K562 (cell line): ENCODE measurements at regions not wholly inside any gene's neighbourhood (a gene's known extent, or its start where the extent isn't known, plus 50 kb on each side); places are given as distances from the start of the nearest gene placed in this dataset.

ENCODE experiments used
- ATAC-seq: fragments of 200-7000 bp; cut with Tn5 transposase; 3 replicates; pipeline ENCODE4 v1.9.1; 2020; ENCODE audit warnings: moderate library complexity
- BruUV-seq: library from RNA; stranded (reverse); fragments of 400-500 nt; replicated peaks from 2 replicates; lab custom pipeline; 2021; lab: Mats Ljungman, UMichigan
- CTCF ChIA-PET: fragments of 300-600 bp; formaldehyde crosslinking; extraction: SDS; loops from one replicate; lab custom pipeline; 2021; ENCODE audit warnings: low intra/inter-chr PET ratio; lab: Yijun Ruan, JAX
- POLR2A ChIA-PET: fragments of 300-600, 350-650 bp; sonication (Branson Sonifier 250); formaldehyde crosslinking; extraction: SDS; loops from one replicate; lab custom pipeline; 2021; ENCODE audit warnings: antibody characterized with exemption, inconsistent platforms; lab: Yijun Ruan, JAX
- DNase-seq, 4 experiments: peaks; one replicate each; pipeline versions ENCODE4 v3.0.0 to v3.0.0-alpha.2; 2011 to 2018; ENCODE audit warnings: low spot score in 3 of 4, mixed read lengths in 3 of 4; ENCODE audit errors: extremely low read depth in 1 of 4
- FAIRE-seq: peaks from 2 replicates; lab custom pipeline; 2011; peaks lifted over from hg19 to GRCh38; lab: Jason Lieb, UNC
- H2AFZ ChIP-seq: 2 replicates; pipeline ENCODE4 v1.6.0; 2011; ENCODE audit warnings: low read depth, low read length, control low read depth, inconsistent platforms
- H3K27ac ChIP-seq: fragments of 200-600 bp; 3 replicates; pipeline ENCODE4 v1.8.0; 2011; ENCODE audit warnings: low read depth, mild to moderate bottlenecking, control low read depth, inconsistent platforms, low read length, moderate library complexity, mixed read lengths; ENCODE audit errors: extremely low read depth
- H3K27me3 ChIP-seq, 2 experiments: fragments of 300-600 bp in 1 of 2; 2 replicates in 1 of 2; 3 replicates in 1 of 2; pipeline versions ENCODE4 v1.6.0 to v1.8.0; 2011; ENCODE audit warnings: inconsistent platforms in 2 of 2, low read length in 2 of 2, mild to moderate bottlenecking in 1 of 2, mixed read lengths in 1 of 2, moderate library complexity in 1 of 2; ENCODE audit not compliant: control insufficient read depth in 2 of 2, insufficient read depth in 2 of 2
- H3K36me3 ChIP-seq: fragments of 300-600 bp; 3 replicates; pipeline ENCODE4 v1.8.0; 2011; ENCODE audit warnings: mild to moderate bottlenecking, low read length, inconsistent platforms; ENCODE audit not compliant: control insufficient read depth, insufficient read depth
- H3K4me1 ChIP-seq, 2 experiments: fragments of 200-600 bp in 1 of 2; replicated peaks in 1 of 2; 2 replicates in 1 of 2; 3 replicates in 1 of 2; pipeline versions ENCODE4 v1.5.1 to v1.8.0; 2011; ENCODE audit warnings: inconsistent platforms in 2 of 2, low read length in 2 of 2, mild to moderate bottlenecking in 1 of 2, mixed read lengths in 1 of 2, moderate library complexity in 1 of 2; ENCODE audit not compliant: control insufficient read depth in 2 of 2, insufficient read depth in 2 of 2
- H3K4me2 ChIP-seq: 2 replicates; pipeline ENCODE4 v1.6.1; 2011; ENCODE audit warnings: low read length, control low read depth, inconsistent platforms, mixed read lengths; ENCODE audit not compliant: insufficient read depth
- H3K4me3 ChIP-seq: fragments of 200-600 bp; sonication (generic), shearing (Covaris generic); 2 replicates; pipeline ENCODE4 v1.5.1; 2016; ENCODE audit warnings: control low read depth, inconsistent platforms
- H3K79me2 ChIP-seq: fragments of 200-600 bp; 3 replicates; pipeline ENCODE4 v1.8.0; 2011; ENCODE audit warnings: low read length, inconsistent platforms; ENCODE audit not compliant: control insufficient read depth, insufficient read depth
- H3K9ac ChIP-seq, 2 experiments: 2 replicates each; pipeline versions ENCODE4 v1.6.0 to v1.6.1; 2011; ENCODE audit warnings: low read depth in 2 of 2, low read length in 2 of 2, control low read depth in 1 of 2, inconsistent platforms in 1 of 2, mild to moderate bottlenecking in 1 of 2, mixed read lengths in 1 of 2; ENCODE audit not compliant: insufficient read depth in 1 of 2
- H3K9me1 ChIP-seq: one replicate; pipeline ENCODE4 v1.6.0; 2011; ENCODE audit warnings: inconsistent platforms, mild to moderate bottlenecking, low read length, moderate library complexity; ENCODE audit not compliant: control insufficient read depth, insufficient read depth
- H3K9me3 ChIP-seq: replicated peaks from 2 replicates; pipeline ENCODE4 v1.5.1; 2011; ENCODE audit warnings: low read depth, low read length, inconsistent platforms; ENCODE audit not compliant: control insufficient read depth, insufficient read depth
- H4K20me1 ChIP-seq: replicated peaks from 2 replicates; pipeline ENCODE4 v1.6.1; 2011; ENCODE audit warnings: low read length, inconsistent platforms, mixed read lengths; ENCODE audit not compliant: control insufficient read depth, insufficient read depth
- CREB3 ChIP-seq: fragments of 450-650 bp; conservative IDR thresholded peaks from 2 replicates; pipeline ENCODE4 v1.6.1; 2016; ENCODE audit warnings: missing genetic modification characterization, low read depth, mild to moderate bottlenecking, missing compliant biosample characterization, moderate library complexity
- KAT8 ChIP-seq: fragments of 450-650 bp; IDR thresholded peaks from 2 replicates; pipeline ENCODE4 v1.6.1; 2016; ENCODE audit warnings: low read depth, mild to moderate bottlenecking
- KDM1A ChIP-seq, 2 experiments: fragments of 450-650 bp; IDR thresholded peaks; 2 replicates each; pipeline ENCODE4 v1.6.1; 2016; ENCODE audit warnings: mild to moderate bottlenecking in 2 of 2
- NCOA4 ChIP-seq: fragments of 450-650 bp; IDR thresholded peaks from 2 replicates; pipeline ENCODE4 v1.6.1; 2018; ENCODE audit warnings: mild to moderate bottlenecking; ENCODE audit not compliant: partially characterized antibody
- PYGO2 ChIP-seq: fragments of 450-650 bp; IDR thresholded peaks from 2 replicates; pipeline ENCODE4 v1.6.1; 2016; ENCODE audit warnings: mild to moderate bottlenecking, missing genetic modification characterization, moderate library complexity, missing compliant biosample characterization
- RBM39 ChIP-seq: fragments of 200-400 bp; formaldehyde crosslinking; optimal IDR thresholded peaks from 2 replicates; pipeline ENCODE3; 2018; ENCODE audit warnings: low read depth, low read length
- RFX5 ChIP-seq: IDR thresholded peaks from 2 replicates; pipeline ENCODE4 v1.6.1; 2011; ENCODE audit warnings: low read depth, mild to moderate bottlenecking, improper control_type of control experiment, low read length
- SAP30 ChIP-seq: fragments of 200-600 bp; sonication (generic); IDR thresholded peaks from 2 replicates; pipeline ENCODE4 v1.6.1; 2012; ENCODE audit warnings: borderline replicate concordance, low read depth, mild to moderate bottlenecking, moderate library complexity, low read length, control low read depth, inconsistent platforms; ENCODE audit not compliant: insufficient read depth, poor library complexity, severe bottlenecking
- U2AF1 ChIP-seq: fragments of 200-400 bp; formaldehyde crosslinking; optimal IDR thresholded peaks from 2 replicates; pipeline ENCODE3; 2017; ENCODE audit warnings: mild to moderate bottlenecking, low read depth, low read length, moderate library complexity
- WGBS: fragments of 100-300 bp; shearing (Covaris generic); methylation state at CpG from one replicate; pipeline ENCODE4 v1.1.6; 2016; ENCODE audit warnings: low coverage, mixed read lengths; ENCODE audit not compliant: insufficient coverage; ENCODE audit errors: missing lambda C conversion rate; 5-methylcytosine and 5-hydroxymethylcytosine counted together
- in situ Hi-C: fragments of 300-500 bp; cut with MboI; formaldehyde crosslinking; loops from 4 replicates; pipeline ENCODE4 v1.15.0; 2018; ENCODE audit warnings: inconsistent platforms, mixed read lengths
- intact Hi-C: fragments of 100-400 bp; cut with micrococcal nuclease; formaldehyde crosslinking; loops from 2 replicates; pipeline ENCODE4 v1.14.2; 2022
- TF ChIP-seq, protein P1 (sequence below): fragments of 200-800 bp; sonication (Bioruptor generic); IDR thresholded peaks from 2 replicates; pipeline ENCODE4 v1.6.1; 2017; ENCODE audit warnings: missing genetic modification characterization, missing compliant biosample characterization

DNA sequence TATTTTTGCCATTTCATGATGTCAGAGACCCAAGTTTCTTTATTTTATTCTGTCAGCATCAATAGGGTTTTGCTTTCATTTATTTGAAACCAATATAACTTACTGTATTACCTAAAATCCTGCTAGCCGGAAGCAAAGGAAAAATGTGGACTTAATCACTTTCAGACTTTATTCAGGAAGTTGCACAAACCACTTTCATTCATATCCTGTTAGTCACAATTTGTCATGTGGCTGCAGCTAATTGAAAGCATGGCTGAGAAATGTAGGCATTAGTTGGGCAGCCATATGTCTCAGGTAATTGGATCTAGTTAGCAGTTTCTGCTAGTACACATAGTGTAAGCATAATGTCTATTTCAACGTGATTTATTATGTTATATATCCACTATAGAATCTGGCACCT is 462.3 kb upstream of the SGO1 start:
- no peak overlapping the region for H3K4me2 ChIP-seq
- no peaks in the 10 kb centered on the region for H4K20me1 ChIP-seq
- H3K79me2 ChIP-seq = no peaks in the 10 kb centered on the region
- ChIA-PET CTCF (no interaction called here), POLR2A (no interaction called here)
- intact Hi-C loops = no loop called here
- FAIRE-seq (no peak), ATAC-seq (no peak), DNase-seq (no peak)
- no peaks in the 10 kb centered on the region for H3K27me3 ChIP-seq
- no peak overlapping the region for H3K9ac ChIP-seq
- 2% methylated on average over 2 of the region's 2 CpGs for WGBS
- H3K9me3 ChIP-seq = no peaks in the 10 kb centered on the region
- H3K9me1 ChIP-seq = no peaks in the 10 kb centered on the region
- no peak overlapping the region for H3K27ac ChIP-seq
- no peaks in the 10 kb centered on the region for H3K4me1 ChIP-seq
- in situ Hi-C loops = no loop called here
- BruUV-seq = no TSS peak
- no peaks in the 10 kb centered on the region for H3K36me3 ChIP-seq
- no peak for TF ChIP-seq SAP30
- no peak for TF ChIP-seq KDM1A (IDR thresholded peaks at IDR 0.05)
- TF ChIP-seq RFX5 = no peak
- no peak for TF ChIP-seq KAT8
- TF ChIP-seq, protein P1, sequence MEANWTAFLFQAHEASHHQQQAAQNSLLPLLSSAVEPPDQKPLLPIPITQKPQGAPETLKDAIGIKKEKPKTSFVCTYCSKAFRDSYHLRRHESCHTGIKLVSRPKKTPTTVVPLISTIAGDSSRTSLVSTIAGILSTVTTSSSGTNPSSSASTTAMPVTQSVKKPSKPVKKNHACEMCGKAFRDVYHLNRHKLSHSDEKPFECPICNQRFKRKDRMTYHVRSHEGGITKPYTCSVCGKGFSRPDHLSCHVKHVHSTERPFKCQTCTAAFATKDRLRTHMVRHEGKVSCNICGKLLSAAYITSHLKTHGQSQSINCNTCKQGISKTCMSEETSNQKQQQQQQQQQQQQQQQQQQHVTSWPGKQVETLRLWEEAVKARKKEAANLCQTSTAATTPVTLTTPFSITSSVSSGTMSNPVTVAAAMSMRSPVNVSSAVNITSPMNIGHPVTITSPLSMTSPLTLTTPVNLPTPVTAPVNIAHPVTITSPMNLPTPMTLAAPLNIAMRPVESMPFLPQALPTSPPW (CRISPR knock-in tag) = no peak
- no peak for TF ChIP-seq CREB3 (tag)
- no peak for TF ChIP-seq U2AF1
- TF ChIP-seq RBM39 = no peak
- no peak for TF ChIP-seq PYGO2 (tag)
- no peak for TF ChIP-seq NCOA4
- no peak overlapping the region for H3K4me3 ChIP-seq
- no peak overlapping the region for H2AFZ ChIP-seq
